ENCODE measurements at regions not wholly inside any gene's neighbourhood (a gene's known extent, or its start where the extent isn't known, plus 50 kb on each side); places are given as distances from the start of the nearest gene placed in this dataset.

DNA sequence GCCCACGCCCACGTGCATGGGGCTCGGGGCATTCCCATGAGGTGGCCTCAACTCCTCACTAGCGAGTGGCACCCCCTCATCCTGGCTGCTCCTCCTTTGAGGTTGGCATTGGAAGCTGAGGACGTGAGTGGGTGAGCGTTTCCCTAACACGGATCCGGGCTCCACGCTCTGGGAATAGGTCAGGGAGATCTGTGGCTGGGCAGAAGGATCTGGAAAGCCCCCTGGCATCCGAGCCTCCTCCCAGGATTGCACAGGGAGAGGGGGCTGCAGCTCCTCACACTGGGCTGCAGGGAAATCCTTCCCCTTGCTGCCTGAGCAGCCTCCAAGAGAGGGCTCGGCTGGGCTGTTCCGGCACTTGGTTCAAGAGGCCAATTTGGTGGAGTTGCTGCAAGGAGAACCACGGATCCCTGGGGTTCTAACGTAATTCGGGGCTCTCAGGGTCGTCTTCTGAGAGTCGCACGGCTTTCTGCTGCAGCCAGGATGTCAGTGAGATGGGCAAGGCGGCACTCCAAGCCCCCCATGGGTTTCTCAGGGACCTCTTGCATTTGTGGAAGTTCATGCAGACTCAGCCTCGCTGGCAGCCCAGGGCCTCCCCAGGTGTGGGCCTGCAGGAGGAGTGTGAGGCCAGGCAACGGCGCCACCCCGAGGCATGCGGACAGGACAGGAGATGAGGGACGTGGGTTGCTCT, 1119.0 kb downstream of the BRD1 start:
- Histone ChIP-seq H3K9me3 (ENCODE audit: low read depth) (no peaks in the 10 kb centered on the region), H3K4me2 (ENCODE audit: unreplicated experiment) (no peak overlapping the region), H4K20me1 (ENCODE audit: insufficient read depth) (no peaks in the 10 kb centered on the region), H3K27me3 (replicated peaks; ENCODE audit: insufficient read depth) (no peaks in the 10 kb centered on the region), H3F3A (ENCODE audit: insufficient read depth) (no peaks in the 10 kb centered on the region), H3K79me2 (ENCODE audit: insufficient read depth) (no peaks in the 10 kb centered on the region), H3K9ac (no peak overlapping the region), H3K36me3 (ENCODE audit: low read depth) (no peaks in the 10 kb centered on the region), H3K4me3 (no peak overlapping the region), H3K4me1 (ENCODE audit: insufficient read depth) (no peaks in the 10 kb centered on the region), H3K27ac (no peak overlapping the region), H2AFZ (no peak overlapping the region), H3K9me2 (ENCODE audit: insufficient read depth) (no peaks in the 10 kb centered on the region)
- no peak for DNase-seq
- no peak for TF ChIP-seq EZH2phosphoT487 (IDR thresholded peaks at IDR 0.05; ENCODE audit: insufficient read depth, low read depth)
- TF ChIP-seq EZH2 (IDR thresholded peaks at IDR 0.05; ENCODE audit: insufficient read depth, poor library complexity, severe bottlenecking) = no peak
- 53 to 58% methylated on average over 21 to 24 of the region's 25 CpGs for WGBS, 2 experiments (ENCODE audit: low coverage in 1 of 2, low lambda C conversion rate in 2 of 2, missing lambda C conversion rate in 2 of 2)
- in situ Hi-C loops (cut with MboI) = no loop called here

DNA sequence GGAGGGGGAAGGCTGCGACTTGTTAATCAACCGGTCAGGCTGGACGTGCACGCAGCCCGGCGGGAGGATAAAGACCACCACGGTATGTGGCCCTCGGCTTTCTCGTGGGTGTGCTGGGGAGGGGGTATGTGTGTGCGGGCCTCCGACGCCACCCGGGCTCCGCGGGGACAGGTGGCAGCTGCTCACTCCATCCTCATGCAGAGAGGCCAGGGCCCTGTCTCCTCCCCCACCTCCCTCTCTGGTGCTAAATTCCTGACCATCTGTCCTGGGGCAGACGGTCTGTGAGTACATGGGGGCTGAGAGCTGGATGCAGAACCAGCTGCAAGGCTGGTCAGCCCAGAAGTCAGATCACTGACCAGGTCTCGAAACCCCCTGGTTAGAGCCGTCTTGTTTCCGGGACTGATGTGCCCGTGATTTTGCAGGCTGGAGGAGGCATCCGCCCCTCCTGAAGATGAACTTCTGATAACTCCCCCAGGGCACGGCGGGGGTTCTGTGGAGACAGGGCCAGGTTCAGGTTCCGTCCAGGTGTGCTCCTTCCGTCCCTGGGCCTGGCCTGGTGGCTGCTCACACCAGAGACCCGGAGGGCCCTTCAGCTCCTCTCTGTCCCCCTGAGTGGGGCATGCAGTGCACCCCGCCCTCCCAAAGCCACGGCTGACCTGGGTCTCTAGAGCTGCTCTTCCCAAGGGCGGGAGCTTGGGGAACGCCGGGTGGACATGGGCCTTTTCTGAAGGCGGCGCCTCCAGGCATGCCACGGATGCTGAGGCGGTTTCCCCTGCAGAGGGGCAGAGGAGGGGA, 1119.7 kb downstream of the BRD1 start:
- TF ChIP-seq EZH2 (IDR thresholded peaks at IDR 0.05; ENCODE audit: insufficient read depth, poor library complexity, severe bottlenecking) (no peak), EZH2phosphoT487 (IDR thresholded peaks at IDR 0.05; ENCODE audit: insufficient read depth, low read depth) (no peak)
- in situ Hi-C loops (cut with MboI) = no loop called here
- Histone ChIP-seq H3F3A (ENCODE audit: insufficient read depth) (no peaks in the 10 kb centered on the region), H3K9ac (no peak overlapping the region), H3K4me3 (no peak overlapping the region), H3K27ac (no peak overlapping the region), H3K9me2 (ENCODE audit: insufficient read depth) (no peaks in the 10 kb centered on the region), H2AFZ (no peak overlapping the region), H3K79me2 (ENCODE audit: insufficient read depth) (no peaks in the 10 kb centered on the region), H3K4me2 (ENCODE audit: unreplicated experiment) (no peak overlapping the region), H4K20me1 (ENCODE audit: insufficient read depth) (no peaks in the 10 kb centered on the region), H3K4me1 (ENCODE audit: insufficient read depth) (no peaks in the 10 kb centered on the region), H3K9me3 (ENCODE audit: low read depth) (no peaks in the 10 kb centered on the region), H3K27me3 (replicated peaks; ENCODE audit: insufficient read depth) (no peaks in the 10 kb centered on the region), H3K36me3 (ENCODE audit: low read depth) (no peaks in the 10 kb centered on the region)
- 74 to 78% methylated on average over 28 to 35 of the region's 35 CpGs for WGBS, 2 experiments (ENCODE audit: low coverage in 1 of 2, low lambda C conversion rate in 2 of 2, missing lambda C conversion rate in 2 of 2)
- DNase-seq = no peak

DNA sequence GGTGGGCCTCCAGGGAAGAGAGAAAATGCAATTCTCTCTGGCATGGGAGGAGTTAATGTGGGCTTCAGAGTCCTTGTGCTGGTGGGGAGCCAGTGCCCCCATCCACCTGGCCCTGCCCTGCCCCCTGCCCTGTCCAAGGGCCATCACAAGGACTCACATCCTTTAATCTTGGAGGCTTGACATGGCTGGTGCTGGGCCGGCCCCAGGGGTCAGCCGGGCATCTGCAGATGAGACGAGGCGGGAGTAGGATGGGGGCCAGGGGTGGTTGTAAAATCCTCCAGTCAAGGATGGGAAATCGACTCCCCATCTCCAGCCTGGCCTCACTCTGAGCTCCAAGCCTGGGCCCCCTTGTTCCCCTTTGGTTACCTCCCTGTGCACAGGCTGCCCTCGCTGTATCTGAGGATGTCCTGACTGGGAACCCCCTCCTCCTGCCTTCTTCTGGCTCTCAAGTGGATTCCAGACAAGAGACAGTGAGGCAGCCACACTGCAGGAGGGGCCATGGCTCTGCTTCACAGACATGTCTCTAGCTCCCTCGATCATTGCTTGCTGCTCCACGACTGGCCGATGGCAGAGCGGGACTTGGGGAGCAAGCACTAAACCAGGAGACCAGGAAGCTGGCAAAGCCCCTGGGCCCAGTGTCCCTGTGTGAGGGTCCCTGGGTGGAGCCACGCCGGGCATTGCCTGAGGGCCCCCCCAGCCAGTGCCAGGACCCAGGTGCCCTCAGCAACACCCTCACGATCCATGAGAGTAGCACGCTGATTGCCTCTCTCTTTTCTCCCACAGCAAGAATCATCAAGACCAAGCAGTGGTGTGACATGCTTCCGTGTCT, 1120.5 kb downstream of the BRD1 start:
- TF ChIP-seq EZH2phosphoT487 (IDR thresholded peaks at IDR 0.05; ENCODE audit: insufficient read depth, low read depth) (no peak), EZH2 (IDR thresholded peaks at IDR 0.05; ENCODE audit: insufficient read depth, poor library complexity, severe bottlenecking) (no peak)
- H3F3A ChIP-seq (ENCODE audit: insufficient read depth) = no peaks in the 10 kb centered on the region
- no peaks in the 10 kb centered on the region for H3K9me2 ChIP-seq (ENCODE audit: insufficient read depth)
- H3K79me2 ChIP-seq (ENCODE audit: insufficient read depth) = no peaks in the 10 kb centered on the region
- H3K4me1 ChIP-seq (ENCODE audit: insufficient read depth) = no peaks in the 10 kb centered on the region
- no peaks in the 10 kb centered on the region for H3K36me3 ChIP-seq (ENCODE audit: low read depth)
- H3K27ac ChIP-seq = no peak overlapping the region
- no peaks in the 10 kb centered on the region for H3K9me3 ChIP-seq (ENCODE audit: low read depth)
- in situ Hi-C loops (cut with MboI) = no loop called here
- H3K4me3 ChIP-seq = no peak overlapping the region
- no peak overlapping the region for H2AFZ ChIP-seq
- 66 to 77% methylated on average over 11 to 14 of the region's 15 CpGs for WGBS, 2 experiments (ENCODE audit: low coverage in 1 of 2, low lambda C conversion rate in 2 of 2, missing lambda C conversion rate in 2 of 2)
- DNase-seq = no peak
- no peaks in the 10 kb centered on the region for H3K27me3 ChIP-seq (replicated peaks; ENCODE audit: insufficient read depth)
- no peak overlapping the region for H3K4me2 ChIP-seq (ENCODE audit: unreplicated experiment)
- H3K9ac ChIP-seq = no peak overlapping the region
- no peaks in the 10 kb centered on the region for H4K20me1 ChIP-seq (ENCODE audit: insufficient read depth)

DNA sequence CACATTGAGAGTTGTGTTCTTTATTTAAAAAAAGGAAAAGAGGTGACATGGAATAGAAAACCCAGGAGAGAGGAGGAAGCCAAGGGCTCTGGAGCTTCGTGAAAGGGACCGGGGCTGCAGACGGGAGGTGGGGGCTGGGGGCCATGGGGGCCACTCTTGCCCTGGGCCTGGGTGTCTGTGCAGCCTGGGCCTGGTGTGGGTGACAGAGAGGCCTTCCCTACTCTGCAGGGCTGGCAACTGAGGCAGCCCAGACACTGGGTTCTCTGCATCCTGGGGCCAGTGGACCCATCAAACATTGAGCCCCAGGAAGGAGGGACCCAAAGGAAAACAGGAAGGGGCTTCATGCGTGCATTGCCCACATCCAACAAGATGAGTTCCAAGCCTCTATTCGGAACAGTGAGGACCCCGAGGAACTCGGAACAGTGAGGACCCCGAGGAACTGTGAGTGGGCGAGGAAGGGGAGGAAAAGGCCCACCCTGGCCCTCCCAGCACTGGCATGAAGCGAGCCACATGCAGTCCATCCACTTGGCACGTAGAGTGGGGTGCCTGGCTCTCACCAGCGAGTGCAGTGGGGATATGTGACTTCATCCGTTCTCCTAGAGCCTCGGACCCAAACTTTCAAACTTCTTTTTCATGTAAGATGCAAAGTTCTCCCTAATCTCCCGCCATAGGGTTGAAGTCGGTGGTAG, 1121.6 kb downstream of the BRD1 start:
- Histone ChIP-seq H3K27me3 (replicated peaks; ENCODE audit: insufficient read depth) (no peaks in the 10 kb centered on the region), H3K9ac (no peak overlapping the region), H3K4me2 (ENCODE audit: unreplicated experiment) (no peak overlapping the region), H3K4me3 (no peak overlapping the region), H4K20me1 (ENCODE audit: insufficient read depth) (no peaks in the 10 kb centered on the region), H3K36me3 (ENCODE audit: low read depth) (no peaks in the 10 kb centered on the region), H3K9me2 (ENCODE audit: insufficient read depth) (no peaks in the 10 kb centered on the region), H3K79me2 (ENCODE audit: insufficient read depth) (no peaks in the 10 kb centered on the region), H3K4me1 (ENCODE audit: insufficient read depth) (no peaks in the 10 kb centered on the region), H3K27ac (no peak overlapping the region), H3F3A (ENCODE audit: insufficient read depth) (no peaks in the 10 kb centered on the region), H3K9me3 (ENCODE audit: low read depth) (no peaks in the 10 kb centered on the region), H2AFZ (no peak overlapping the region)
- no peak for DNase-seq
- in situ Hi-C loops (cut with MboI) = no loop called here
- 55 to 60% methylated on average over 14 to 16 of the region's 16 CpGs for WGBS, 2 experiments (ENCODE audit: low coverage in 1 of 2, low lambda C conversion rate in 2 of 2, missing lambda C conversion rate in 2 of 2)
- TF ChIP-seq EZH2 (IDR thresholded peaks at IDR 0.05; ENCODE audit: insufficient read depth, poor library complexity, severe bottlenecking) (no peak), EZH2phosphoT487 (IDR thresholded peaks at IDR 0.05; ENCODE audit: insufficient read depth, low read depth) (no peak)
